HFFc6 (cell line): ENCODE measurements at regions not wholly inside any gene's neighbourhood (a gene's known extent, or its start where the extent isn't known, plus 50 kb on each side); places are given as distances from the start of the nearest gene placed in this dataset.

Experiments
- DNase-seq: peaks from one replicate; pipeline ENCODE4 v3.0.0-alpha.2; 2018
- H3K27ac Mint-ChIP-seq: 2 replicates; pipeline ENCODE4 v1.8.0; 2020; ENCODE audit warnings: mild to moderate bottlenecking, mixed read lengths
- H3K27me3 Mint-ChIP-seq: 2 replicates; pipeline ENCODE4 v1.8.0; 2021; ENCODE audit warnings: mild to moderate bottlenecking, moderate library complexity, mixed read lengths; ENCODE audit not compliant: insufficient read depth
- H3K36me3 Mint-ChIP-seq: 2 replicates; pipeline ENCODE4 v1.8.0; 2021; ENCODE audit warnings: low read depth, mixed read lengths
- H3K4me1 Mint-ChIP-seq: 2 replicates; pipeline ENCODE4 v1.8.0; 2020; ENCODE audit warnings: low read depth, mixed read lengths
- H3K4me3 Mint-ChIP-seq: 2 replicates; pipeline ENCODE4 v1.8.0; 2020; ENCODE audit warnings: mild to moderate bottlenecking, moderate library complexity, mixed read lengths
- H3K9me3 Mint-ChIP-seq: 2 replicates; pipeline ENCODE4 v1.8.0; 2020; ENCODE audit warnings: mild to moderate bottlenecking, mixed read lengths
- TF ChIP-seq, protein P1 (sequence below): fragments of 200-600 bp; sonication (generic); IDR thresholded peaks from 2 replicates; pipeline ENCODE4 v1.5.0; 2021; ENCODE audit warnings: antibody characterized with exemption, mild to moderate bottlenecking

DNA sequence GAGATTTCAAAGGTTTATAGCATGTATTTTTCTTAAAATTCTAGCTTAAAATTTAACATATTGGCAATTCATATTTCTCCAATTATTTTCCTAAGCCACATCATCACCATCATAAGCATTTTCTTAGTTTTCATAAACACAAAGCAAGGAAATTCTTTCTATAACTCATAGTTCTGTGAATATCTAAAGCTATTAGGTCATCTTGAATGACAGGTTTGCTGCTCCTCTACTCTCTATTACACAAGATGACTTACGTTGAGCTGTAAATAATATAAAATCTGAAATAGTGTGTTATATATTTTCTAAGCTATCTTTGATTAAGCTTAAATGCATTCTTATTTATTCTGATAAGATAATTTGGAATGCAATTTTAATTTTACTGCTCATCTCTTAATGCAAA is 984.6 kb upstream of the CNTNAP5 start:
- DNase-seq = no peak
- H3K9me3 Mint-ChIP-seq = peaks cover 25% of the 10 kb centered on the region
- H3K36me3 Mint-ChIP-seq = no peaks in the 10 kb centered on the region
- H3K27ac Mint-ChIP-seq = no peak overlapping the region
- no peak overlapping the region for H3K4me3 Mint-ChIP-seq
- H3K4me1 Mint-ChIP-seq = no peaks in the 10 kb centered on the region
- TF ChIP-seq, protein P1, sequence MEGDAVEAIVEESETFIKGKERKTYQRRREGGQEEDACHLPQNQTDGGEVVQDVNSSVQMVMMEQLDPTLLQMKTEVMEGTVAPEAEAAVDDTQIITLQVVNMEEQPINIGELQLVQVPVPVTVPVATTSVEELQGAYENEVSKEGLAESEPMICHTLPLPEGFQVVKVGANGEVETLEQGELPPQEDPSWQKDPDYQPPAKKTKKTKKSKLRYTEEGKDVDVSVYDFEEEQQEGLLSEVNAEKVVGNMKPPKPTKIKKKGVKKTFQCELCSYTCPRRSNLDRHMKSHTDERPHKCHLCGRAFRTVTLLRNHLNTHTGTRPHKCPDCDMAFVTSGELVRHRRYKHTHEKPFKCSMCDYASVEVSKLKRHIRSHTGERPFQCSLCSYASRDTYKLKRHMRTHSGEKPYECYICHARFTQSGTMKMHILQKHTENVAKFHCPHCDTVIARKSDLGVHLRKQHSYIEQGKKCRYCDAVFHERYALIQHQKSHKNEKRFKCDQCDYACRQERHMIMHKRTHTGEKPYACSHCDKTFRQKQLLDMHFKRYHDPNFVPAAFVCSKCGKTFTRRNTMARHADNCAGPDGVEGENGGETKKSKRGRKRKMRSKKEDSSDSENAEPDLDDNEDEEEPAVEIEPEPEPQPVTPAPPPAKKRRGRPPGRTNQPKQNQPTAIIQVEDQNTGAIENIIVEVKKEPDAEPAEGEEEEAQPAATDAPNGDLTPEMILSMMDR = no peak
- no peaks in the 10 kb centered on the region for H3K27me3 Mint-ChIP-seq

DNA sequence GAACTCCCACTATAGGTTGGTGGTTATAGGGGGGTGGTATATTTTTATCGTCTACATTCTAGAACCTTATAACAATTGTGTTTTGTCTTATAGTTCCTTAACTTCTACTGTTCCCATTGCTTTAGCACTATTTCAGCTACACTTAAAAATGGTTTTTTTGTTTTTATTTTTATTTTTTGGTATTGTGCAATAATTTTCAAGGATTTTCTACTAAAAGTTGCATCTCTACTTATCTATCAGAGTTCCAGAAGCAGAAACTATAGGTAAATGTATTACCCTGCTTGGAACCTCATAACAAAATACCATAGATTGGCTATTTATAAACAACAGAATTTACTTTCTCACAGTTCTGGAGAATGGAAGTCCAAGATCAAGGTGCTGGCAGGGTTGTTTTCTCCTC is 981.6 kb upstream of the CNTNAP5 start:
- Mint-ChIP-seq H3K4me1 (no peaks in the 10 kb centered on the region), H3K27ac (no peak overlapping the region), H3K36me3 (no peaks in the 10 kb centered on the region), H3K4me3 (no peak overlapping the region), H3K9me3 (peaks cover 17% of the 10 kb centered on the region), H3K27me3 (no peaks in the 10 kb centered on the region)
- DNase-seq = no peak
- TF ChIP-seq, protein P1 = no peak

DNA sequence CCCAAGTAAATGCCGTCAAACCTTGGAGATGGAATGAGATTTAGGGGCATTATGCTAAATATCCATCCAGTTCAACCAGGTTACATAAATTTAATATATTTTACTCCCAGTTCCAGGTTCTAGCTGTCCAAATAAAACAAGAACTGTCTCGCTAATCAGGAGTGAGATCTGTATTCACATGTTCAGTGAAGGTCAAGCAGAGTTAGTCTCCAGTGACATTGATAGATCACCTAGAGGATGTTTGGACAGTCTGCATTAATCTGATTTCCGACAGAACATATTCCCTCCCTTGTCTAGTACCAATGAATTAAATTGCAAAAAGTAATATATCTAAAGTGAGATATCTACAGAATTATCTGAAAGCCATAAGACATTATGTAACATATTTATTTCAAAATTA is 979.4 kb upstream of the CNTNAP5 start:
- H3K4me1 Mint-ChIP-seq = no peaks in the 10 kb centered on the region
- peaks cover 17% of the 10 kb centered on the region for H3K9me3 Mint-ChIP-seq
- TF ChIP-seq, protein P1 = no peak
- H3K36me3 Mint-ChIP-seq = no peaks in the 10 kb centered on the region
- no peak overlapping the region for H3K27ac Mint-ChIP-seq
- no peaks in the 10 kb centered on the region for H3K27me3 Mint-ChIP-seq
- no peak for DNase-seq
- H3K4me3 Mint-ChIP-seq = no peak overlapping the region

DNA sequence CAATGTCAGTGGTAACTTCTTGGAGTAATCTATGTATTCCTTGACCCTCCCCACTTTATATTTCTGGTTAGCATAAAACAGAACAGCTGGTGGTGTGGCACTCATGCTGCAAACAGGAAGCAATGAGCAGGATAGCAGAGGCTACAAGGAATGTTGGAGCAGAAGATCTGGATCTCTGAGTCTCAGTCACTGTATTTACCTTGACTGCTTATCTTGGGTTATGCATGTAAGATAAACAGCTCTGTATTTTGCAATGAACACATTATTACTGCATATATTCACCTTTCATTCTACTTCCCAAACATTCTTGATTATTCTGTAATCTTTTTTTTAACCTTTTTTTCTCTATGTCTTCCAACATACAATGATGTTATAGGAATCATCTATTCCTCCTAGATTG is 977.9 kb upstream of the CNTNAP5 start:
- Mint-ChIP-seq H3K4me1 (no peaks in the 10 kb centered on the region), H3K36me3 (no peaks in the 10 kb centered on the region), H3K4me3 (no peak overlapping the region), H3K9me3 (peaks cover 13% of the 10 kb centered on the region), H3K27ac (no peak overlapping the region), H3K27me3 (no peaks in the 10 kb centered on the region)
- TF ChIP-seq, protein P1 = no peak
- no peak for DNase-seq

DNA sequence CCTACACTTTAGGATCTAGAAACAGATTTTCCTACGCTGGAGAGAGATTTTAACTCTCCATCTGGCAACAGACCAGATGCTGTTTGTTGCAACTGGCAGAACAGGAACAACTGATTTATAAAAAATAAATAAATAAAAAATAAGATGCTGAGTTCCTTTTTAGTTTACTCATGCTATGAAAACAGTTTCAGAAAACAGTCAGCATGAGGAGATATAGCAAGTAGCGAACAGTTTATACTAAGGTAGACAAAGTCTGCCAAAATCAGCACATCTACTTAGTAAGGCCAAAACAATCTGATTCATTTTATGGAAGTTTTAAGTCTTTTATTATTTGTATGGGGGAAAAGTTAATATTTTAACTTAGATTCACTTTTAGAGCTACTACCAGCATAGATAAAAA is 974.0 kb upstream of the CNTNAP5 start:
- H3K4me3 Mint-ChIP-seq = no peak overlapping the region
- H3K27ac Mint-ChIP-seq = no peak overlapping the region
- H3K4me1 Mint-ChIP-seq = no peaks in the 10 kb centered on the region
- no peaks in the 10 kb centered on the region for H3K27me3 Mint-ChIP-seq
- TF ChIP-seq, protein P1 = no peak
- H3K36me3 Mint-ChIP-seq = no peaks in the 10 kb centered on the region
- no peak for DNase-seq
- peaks cover 14% of the 10 kb centered on the region for H3K9me3 Mint-ChIP-seq

DNA sequence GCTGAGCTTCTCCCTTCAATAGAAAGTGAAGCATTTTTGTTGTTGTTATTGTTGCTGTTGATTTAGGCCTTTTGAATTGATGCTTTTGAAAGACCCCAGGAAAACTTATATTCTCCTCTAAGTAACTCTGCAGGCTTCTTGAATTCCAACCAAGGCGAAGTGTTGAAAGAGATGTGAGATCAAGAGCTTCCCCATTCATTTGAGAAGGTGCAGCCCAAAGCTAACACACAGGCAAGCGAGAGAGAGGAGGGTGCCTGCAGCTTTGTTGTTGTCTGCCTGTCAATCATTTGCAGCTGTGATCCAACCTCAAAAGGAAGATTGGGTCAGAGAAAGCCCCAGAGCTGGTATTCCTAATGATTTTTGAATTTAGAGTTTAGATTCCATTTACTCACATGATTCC is 963.6 kb upstream of the CNTNAP5 start:
- Mint-ChIP-seq H3K27me3 (no peaks in the 10 kb centered on the region), H3K4me3 (no peak overlapping the region)

More for the DNA sequence above, 963.6 kb upstream of the CNTNAP5 start:
- Mint-ChIP-seq H3K36me3 (no peaks in the 10 kb centered on the region), H3K9me3 (peaks cover 45% of the 10 kb centered on the region), H3K27ac (no peak overlapping the region), H3K4me1 (no peaks in the 10 kb centered on the region)
- TF ChIP-seq, protein P1 = no peak
- no peak for DNase-seq
